HG03354 (cell line): ENCODE measurements at regions not wholly inside any gene's neighbourhood (a gene's known extent, or its start where the extent isn't known, plus 50 kb on each side); places are given as distances from the start of the nearest gene placed in this dataset.

Source experiments
- ATAC-seq: cut with Tn5 transposase; IDR thresholded peaks from one replicate; pipeline ENCODE4 v1.9.1; 2021; ENCODE audit warnings: mild to moderate bottlenecking; ENCODE audit not compliant: unreplicated experiment, poor library complexity, severe bottlenecking

- ATAC-seq: no peak
Measured at GRCh38 chr1:190540366-190540765, 62.7 kb upstream of the BRINP3 start.

GRCh38 chr1:190551638-190552037 lies 74.0 kb upstream of the BRINP3 start:
- ATAC-seq: no peak

DNA sequence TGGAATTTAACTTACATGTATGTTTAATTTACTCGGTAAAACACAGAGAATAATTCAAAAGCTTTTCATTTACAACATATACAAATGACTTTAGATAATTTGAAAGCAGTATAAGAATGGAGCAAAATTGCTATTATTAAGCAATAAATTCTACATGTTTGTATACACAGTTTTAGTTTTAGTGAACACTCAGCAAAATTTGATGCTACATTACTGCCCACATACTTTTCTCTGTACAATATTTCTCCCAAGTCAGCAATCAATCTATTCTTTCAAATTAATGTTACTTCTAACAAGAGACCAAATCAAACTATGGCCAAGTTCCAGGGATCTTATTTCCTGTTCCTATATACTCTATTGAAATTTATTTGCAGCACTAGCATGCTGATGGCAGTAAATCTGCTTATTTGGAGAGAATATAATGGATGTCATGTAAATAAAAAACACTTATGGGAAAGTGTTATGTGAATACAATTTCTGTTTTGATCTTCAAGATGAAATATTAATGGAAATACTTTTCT lies 82.6 kb upstream of the BRINP3 start:
- no peak for ATAC-seq

DNA sequence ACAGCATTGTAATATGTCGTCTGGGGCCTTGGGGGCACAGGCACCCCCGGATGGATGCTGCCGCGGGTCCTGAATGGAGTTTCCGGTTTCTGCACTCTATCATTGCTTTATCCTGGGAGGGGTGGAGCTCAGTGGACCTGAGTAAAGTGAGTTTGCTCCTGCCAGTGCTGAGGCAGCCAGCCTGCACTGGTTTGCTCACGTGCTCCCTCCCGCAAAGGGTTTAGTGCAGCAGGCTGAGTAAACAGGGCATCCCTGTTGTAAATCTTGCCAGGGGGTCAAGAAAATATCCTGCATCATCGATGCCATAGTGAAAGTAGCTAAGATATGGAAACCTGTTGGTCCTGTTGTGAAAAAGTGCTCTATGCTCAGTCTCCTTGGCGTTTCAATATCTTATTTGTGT lies 85.6 kb upstream of the BRINP3 start:
- ATAC-seq: no peak

GRCh38 chr1:190564117-190564516 lies 86.5 kb upstream of the BRINP3 start:
- ATAC-seq: no peak

DNA sequence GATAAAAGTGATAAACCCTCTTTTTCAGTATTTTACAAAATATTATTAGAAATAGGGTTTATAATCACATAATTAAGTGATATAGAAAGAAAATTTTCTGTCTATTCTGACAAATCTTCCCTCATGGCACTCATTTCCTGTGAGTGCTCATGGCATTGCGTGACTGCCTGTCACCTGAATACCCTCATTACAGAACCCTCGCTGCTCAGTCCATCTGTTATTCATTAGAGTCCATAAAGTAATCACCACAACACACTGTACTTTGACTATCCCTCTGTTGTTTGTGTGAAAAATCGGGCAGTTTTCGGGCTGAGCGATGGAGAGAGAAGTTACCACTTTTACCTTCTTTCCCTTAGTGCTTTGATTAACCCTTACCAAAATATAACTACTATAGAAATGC lies 100.4 kb upstream of the BRINP3 start:
- ATAC-seq: no peak

GRCh38 chr1:190578526-190578925 lies 100.9 kb upstream of the BRINP3 start:
- ATAC-seq: no peak

DNA sequence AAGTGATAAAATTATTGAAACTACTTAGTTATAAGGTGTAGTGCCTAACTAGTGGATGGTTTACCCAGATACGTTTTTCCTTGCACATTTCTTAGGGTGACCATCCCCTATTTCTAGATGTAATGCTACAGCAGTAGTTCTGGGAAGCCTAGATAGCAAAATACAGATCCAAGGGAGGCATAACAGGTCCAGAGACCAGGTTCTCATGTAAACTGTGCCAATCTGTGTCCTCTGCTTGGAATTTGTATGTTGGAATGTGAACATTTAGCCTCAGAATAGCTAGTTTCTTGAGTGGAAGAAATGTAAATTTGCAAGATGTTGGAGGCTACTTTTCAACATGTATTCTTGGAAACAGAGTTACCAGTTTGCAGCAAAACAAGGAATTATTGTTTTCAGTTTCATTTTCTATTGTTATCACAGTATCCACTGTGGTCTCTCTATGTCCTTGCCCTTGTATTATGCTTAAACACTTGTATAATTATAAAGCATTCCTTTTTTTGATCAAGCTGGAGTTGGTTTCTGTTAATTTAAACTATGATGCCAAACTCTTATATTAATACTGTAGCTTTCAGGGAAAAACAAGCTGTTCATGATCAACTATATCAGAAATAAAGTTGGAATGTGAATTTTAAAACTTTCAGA lies 102.0 kb upstream of the BRINP3 start:
- ATAC-seq: no peak

DNA sequence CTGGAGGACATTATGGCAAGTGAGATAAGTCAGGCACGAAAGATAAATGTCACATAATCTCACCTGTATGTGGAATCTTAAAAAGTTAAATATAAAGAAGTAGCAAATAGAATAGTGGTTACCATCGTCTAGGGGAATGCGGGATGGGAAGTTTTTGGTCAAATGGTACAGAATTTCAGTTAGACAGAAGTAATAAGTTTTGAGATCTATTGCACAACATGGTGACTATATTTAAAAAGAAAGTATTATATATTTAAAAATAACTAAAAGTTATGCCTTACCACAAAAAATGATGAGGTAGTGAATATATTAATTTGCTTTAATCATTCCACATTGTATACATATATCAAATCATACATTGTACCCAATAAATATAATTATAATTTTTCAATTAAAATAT lies 106.2 kb upstream of the BRINP3 start:
- no peak for ATAC-seq

DNA sequence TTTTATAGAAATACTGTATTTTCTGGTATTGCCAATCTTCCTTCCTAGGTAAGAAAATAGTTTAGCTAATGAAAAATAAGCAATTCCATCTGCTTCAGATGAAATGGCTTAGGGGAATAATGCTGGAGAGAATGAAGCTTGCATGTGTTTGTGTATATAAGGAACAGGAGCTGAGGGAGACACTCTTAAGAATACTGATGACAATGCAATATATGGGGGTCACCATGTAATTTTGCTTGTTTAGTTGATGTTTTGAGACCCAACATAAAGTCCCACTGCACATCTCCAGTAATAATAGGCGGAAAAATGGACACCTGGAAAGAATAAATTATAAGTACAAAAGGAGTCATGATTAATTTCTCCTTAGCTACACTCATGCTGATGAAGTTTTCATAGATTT lies 110.8 kb upstream of the BRINP3 start:
- no peak for ATAC-seq

GRCh38 chr1:190595438-190595837 lies 117.8 kb upstream of the BRINP3 start:
- ATAC-seq: no peak

DNA sequence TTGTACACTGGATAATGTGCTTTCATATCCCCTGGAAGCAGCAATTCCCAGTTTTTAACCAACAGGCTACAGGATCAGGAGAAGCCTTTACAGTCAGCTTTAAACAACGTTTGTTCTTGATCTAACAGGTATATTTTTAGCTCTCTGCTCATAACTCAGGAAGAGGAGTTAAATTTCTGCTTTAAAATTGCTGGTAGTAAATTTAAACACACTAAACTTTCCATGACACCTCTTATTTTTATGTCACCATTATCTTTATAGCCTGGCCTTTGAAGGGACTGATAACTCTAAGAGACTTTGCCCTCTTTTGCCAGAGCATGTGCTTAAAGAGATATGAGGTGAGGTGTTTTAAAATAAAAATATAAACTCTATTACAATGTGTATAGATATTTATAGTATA lies 119.6 kb upstream of the BRINP3 start:
- ATAC-seq: no peak

DNA sequence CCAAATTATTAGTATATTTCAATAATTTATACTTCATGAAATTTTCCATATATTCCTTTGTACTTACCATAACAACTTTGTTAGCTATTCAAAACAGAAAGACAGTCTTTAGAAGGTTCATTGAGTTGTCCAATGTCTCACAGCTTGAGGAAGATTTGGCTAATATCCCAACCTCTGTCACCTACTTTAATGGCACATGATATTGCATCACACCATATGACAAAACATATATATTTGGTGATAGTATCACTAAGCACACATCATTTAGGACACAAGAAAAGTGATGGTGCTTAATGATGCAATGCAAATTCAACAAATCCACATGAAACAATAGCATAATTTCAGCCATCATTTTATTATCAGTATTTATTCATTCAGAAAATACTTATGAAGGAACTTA lies 122.0 kb upstream of the BRINP3 start:
- no peak for ATAC-seq

DNA sequence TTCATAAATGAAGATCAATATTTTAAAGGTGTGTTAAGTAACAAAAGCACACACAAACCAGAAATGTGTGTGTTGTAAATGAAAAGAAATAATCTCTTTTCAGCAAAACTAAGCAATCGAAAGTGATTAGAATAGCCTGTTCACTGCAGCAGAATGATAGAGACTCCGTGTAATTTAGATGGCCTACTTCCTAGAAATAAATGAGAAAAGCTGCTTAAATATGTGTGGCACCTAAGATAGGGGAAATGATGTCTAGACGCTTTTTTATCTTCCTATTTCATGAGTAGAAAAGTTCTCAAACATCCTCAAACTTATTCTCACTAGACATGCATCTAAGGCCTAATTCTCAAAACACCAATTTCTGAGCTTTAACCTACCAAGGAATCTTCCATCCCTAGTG lies 124.7 kb upstream of the BRINP3 start:
- ATAC-seq: no peak

- ATAC-seq: no peak
Measured at GRCh38 chr1:190608282-190608681, 130.6 kb upstream of the BRINP3 start.

DNA sequence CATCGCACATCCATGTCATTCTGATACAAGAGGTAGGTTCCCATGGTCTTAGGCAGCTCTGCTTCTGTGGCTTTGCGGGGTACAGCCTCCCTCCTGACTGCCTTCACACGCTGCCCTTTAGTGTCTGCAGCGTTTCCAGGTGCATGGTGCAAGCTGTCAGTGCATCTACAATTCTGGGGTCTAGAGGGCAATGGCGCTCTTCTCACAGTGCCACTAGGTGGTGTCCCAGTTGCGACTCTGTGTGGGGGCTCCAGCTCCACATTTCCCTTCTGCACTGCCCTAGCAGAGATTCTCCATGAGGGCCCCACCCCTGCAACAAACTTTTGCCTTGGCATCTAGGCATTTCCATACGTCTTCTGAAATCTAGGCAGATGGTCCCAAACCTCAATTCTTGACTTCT lies 138.2 kb upstream of the BRINP3 start:
- ATAC-seq: no peak

DNA sequence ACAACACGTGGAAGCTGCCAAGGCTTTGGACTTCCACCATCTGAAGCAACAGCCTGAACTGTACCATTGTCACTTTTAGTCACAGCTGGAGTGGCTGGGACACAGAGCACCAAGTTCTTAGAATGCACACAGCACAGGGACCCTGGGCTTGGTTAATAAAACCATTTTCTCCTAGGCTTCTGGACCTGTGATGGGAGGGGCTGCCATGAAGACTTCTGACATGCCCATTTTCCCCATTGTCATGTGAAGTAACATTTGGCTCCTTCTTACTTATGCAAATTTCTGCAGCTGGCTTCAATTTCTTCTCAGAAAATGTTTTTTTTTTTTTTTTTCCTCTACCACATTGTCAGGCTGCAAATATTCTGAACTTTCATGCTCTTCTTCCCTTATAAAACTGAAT lies 138.6 kb upstream of the BRINP3 start:
- no peak for ATAC-seq

GRCh38 chr1:190619724-190620123 lies 142.1 kb upstream of the BRINP3 start:
- ATAC-seq: no peak

DNA sequence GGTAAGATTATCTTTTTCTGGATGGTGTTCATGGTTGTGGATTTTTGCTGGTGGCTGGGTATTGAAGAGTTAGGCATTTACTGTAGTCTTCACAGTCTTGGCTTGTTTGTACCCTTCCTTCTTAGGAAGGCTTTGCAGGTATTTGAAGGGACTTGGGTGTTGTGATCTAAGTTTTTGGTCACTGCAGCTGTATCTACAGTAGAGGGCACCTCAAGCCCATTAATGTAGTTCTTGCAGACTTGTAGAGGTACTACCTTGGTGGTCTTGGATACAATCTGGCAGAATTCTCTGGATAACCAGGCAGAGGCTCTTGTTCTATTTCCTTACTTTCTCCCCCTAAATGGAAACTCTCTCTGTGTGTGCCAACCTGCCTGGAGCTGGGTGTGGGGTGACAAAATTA lies 155.8 kb upstream of the BRINP3 start:
- ATAC-seq: no peak

DNA sequence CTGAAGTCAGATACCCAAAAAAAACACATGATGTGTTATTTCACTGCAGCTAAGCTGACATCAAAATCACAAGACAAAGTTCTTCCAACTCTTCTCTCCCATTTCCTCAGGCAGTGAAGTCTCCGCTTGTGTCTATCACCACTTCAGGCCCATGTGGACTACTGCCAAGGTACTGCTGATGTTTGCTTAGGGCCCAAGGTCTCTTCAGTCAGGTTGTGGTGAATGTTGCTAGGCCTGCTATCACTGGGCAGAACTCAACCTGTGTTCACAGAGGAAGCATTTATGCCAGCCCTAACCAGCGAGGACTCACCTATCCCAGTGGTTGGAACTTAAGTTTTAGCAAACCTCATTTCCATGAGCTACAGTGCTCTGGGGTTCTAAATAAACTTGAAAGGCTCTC lies 156.5 kb upstream of the BRINP3 start:
- no peak for ATAC-seq

GRCh38 chr1:190649553-190649952 lies 171.9 kb upstream of the BRINP3 start:
- no peak for ATAC-seq

- ATAC-seq: no peak
Measured at GRCh38 chr1:190658907-190659306, 181.2 kb upstream of the BRINP3 start.
